H1 (cell line): ENCODE measurements at regions not wholly inside any gene's neighbourhood (a gene's known extent, or its start where the extent isn't known, plus 50 kb on each side); places are given as distances from the start of the nearest gene placed in this dataset.

Source experiments
- CTCF ChIA-PET: fragments of 300-600 bp; sonication (Branson Sonifier 250); formaldehyde crosslinking; loops from one replicate; lab custom pipeline; 2021; ENCODE audit not compliant: partially characterized antibody; lab: Charles Lee
- POLR2A ChIA-PET: fragments of 300-600 bp; sonication (Branson Sonifier 250); formaldehyde crosslinking; loops from one replicate; lab custom pipeline; 2021; ENCODE audit warnings: inconsistent platforms; ENCODE audit not compliant: partially characterized antibody; lab: Charles Lee
- DNase-seq, 2 experiments: peaks; one replicate each; pipeline versions ENCODE4 v3.0.0 to v3.0.0-alpha.2; 2010 to 2022; ENCODE audit warnings: low spot score in 2 of 2, low read depth in 1 of 2, mixed read lengths in 1 of 2
- FAIRE-seq: peaks from 2 replicates; lab custom pipeline; 2011; peaks lifted over from hg19 to GRCh38; lab: Jason Lieb, UNC
- H2AFZ ChIP-seq: 2 replicates; pipeline ENCODE4 v1.8.1; 2012; ENCODE audit warnings: low read length, inconsistent platforms
- H2AK5ac ChIP-seq: 2 replicates; pipeline ENCODE4 v1.6.1; 2013; ENCODE audit warnings: low read depth, low read length
- H2BK120ac ChIP-seq: replicated peaks from 2 replicates; pipeline ENCODE3; 2013; ENCODE audit warnings: low read depth, low read length, inconsistent platforms
- H2BK12ac ChIP-seq: 2 replicates; pipeline ENCODE4 v1.6.1; 2013; ENCODE audit warnings: low read depth, low read length
- H2BK15ac ChIP-seq: 2 replicates; pipeline ENCODE4 v1.6.1; 2013; ENCODE audit warnings: low read length
- H2BK20ac ChIP-seq: 2 replicates; pipeline ENCODE4 v1.6.1; 2013; ENCODE audit warnings: low read length
- H2BK5ac ChIP-seq: 2 replicates; pipeline ENCODE4 v1.6.1; 2013; ENCODE audit warnings: low read depth, low read length
- H3K14ac ChIP-seq: 2 replicates; pipeline ENCODE4 v1.6.1; 2013; ENCODE audit warnings: inconsistent platforms; ENCODE audit not compliant: insufficient read length
- H3K18ac ChIP-seq: 2 replicates; pipeline ENCODE4 v1.6.1; 2013; ENCODE audit warnings: low read length; ENCODE audit errors: extremely low read depth
- H3K23ac ChIP-seq: 2 replicates; pipeline ENCODE4 v1.6.1; 2013; ENCODE audit warnings: inconsistent platforms; ENCODE audit not compliant: insufficient read length
- H3K23me2 ChIP-seq: 2 replicates; pipeline ENCODE4 v1.6.1; 2013; ENCODE audit warnings: low read depth, low read length
- H3K27ac ChIP-seq: 2 replicates; pipeline ENCODE4 v1.6.1; 2011; ENCODE audit warnings: low read depth, low read length, inconsistent platforms
- H3K27me3 ChIP-seq, 4 experiments: replicated peaks in 1 of 4; 1 replicate in 1 of 4; 2 replicates in 3 of 4; pipeline versions ENCODE4 v1.6.1 to v1.8.1; 2011 to 2013; ENCODE audit warnings: low read length in 3 of 4, mild to moderate bottlenecking in 3 of 4, inconsistent platforms in 2 of 4, mixed read lengths in 2 of 4, moderate library complexity in 1 of 4; ENCODE audit not compliant: control insufficient read depth in 3 of 4, insufficient read depth in 3 of 4; ENCODE audit errors: extremely low read depth in 1 of 4
- H3K36me3 ChIP-seq, 4 experiments: 2 replicates each; pipeline versions ENCODE4 v1.6.1 to v1.8.1; 2011 to 2013; ENCODE audit warnings: mild to moderate bottlenecking in 4 of 4, low read length in 3 of 4, moderate library complexity in 2 of 4, control low read depth in 1 of 4, inconsistent platforms in 1 of 4; ENCODE audit not compliant: insufficient read depth in 4 of 4, control insufficient read depth in 2 of 4
- H3K4ac ChIP-seq: replicated peaks from 2 replicates; pipeline ENCODE3; 2013; ENCODE audit warnings: low read length, low read depth, mixed read lengths, inconsistent platforms; ENCODE audit not compliant: insufficient read length
- H3K4me1 ChIP-seq, 4 experiments: replicated peaks in 1 of 4; 1 replicate in 1 of 4; 2 replicates in 3 of 4; pipeline versions ENCODE4 v1.6.1 to v1.8.1; 2011 to 2013; ENCODE audit warnings: low read length in 3 of 4, inconsistent platforms in 2 of 4, mixed read lengths in 1 of 4; ENCODE audit not compliant: insufficient read depth in 4 of 4, control insufficient read depth in 3 of 4
- H3K4me2 ChIP-seq, 2 experiments: 2 replicates each; pipeline versions ENCODE4 v1.6.1 to v1.8.1; 2011 to 2013; ENCODE audit warnings: low read depth in 2 of 2, low read length in 2 of 2, control low read depth in 1 of 2, inconsistent platforms in 1 of 2, mild to moderate bottlenecking in 1 of 2; ENCODE audit not compliant: insufficient read depth in 1 of 2
- H3K4me3 ChIP-seq, 4 experiments: fragments of 200-600, 300-600 bp in 1 of 4; sonication (generic), shearing (Covaris generic), sonication (Bioruptor Twin) in 1 of 4; 2 replicates each; pipeline versions ENCODE4 v1.5.1 to v1.8.1; 2011 to 2016; ENCODE audit warnings: low read length in 4 of 4, low read depth in 3 of 4, control low read depth in 2 of 4, inconsistent platforms in 2 of 4, mild to moderate bottlenecking in 2 of 4, mixed read lengths in 1 of 4, moderate library complexity in 1 of 4; ENCODE audit not compliant: insufficient read depth in 2 of 4; ENCODE audit errors: extremely low read depth in 1 of 4
- H3K56ac ChIP-seq: replicated peaks from 2 replicates; pipeline ENCODE3; 2013; ENCODE audit warnings: low read depth, mild to moderate bottlenecking, mixed read lengths, low read length, inconsistent platforms; ENCODE audit not compliant: insufficient read length
- H3K79me1 ChIP-seq: 2 replicates; pipeline ENCODE4 v1.6.1; 2013; ENCODE audit warnings: low read depth, low read length, control low read depth
- H3K79me2 ChIP-seq, 2 experiments: 2 replicates each; pipeline versions ENCODE4 v1.6.1 to v1.8.1; 2012 to 2013; ENCODE audit warnings: low read length in 2 of 2, mild to moderate bottlenecking in 2 of 2, inconsistent platforms in 1 of 2; ENCODE audit not compliant: insufficient read depth in 2 of 2, control insufficient read depth in 1 of 2
- H3K9ac ChIP-seq, 4 experiments: replicated peaks in 1 of 4; 1 replicate in 1 of 4; 2 replicates in 3 of 4; pipeline versions ENCODE4 v1.6.1 to v1.8.1; 2011 to 2013; ENCODE audit warnings: low read depth in 3 of 4, low read length in 3 of 4, control low read depth in 2 of 4, mild to moderate bottlenecking in 2 of 4, moderate library complexity in 2 of 4, inconsistent platforms in 1 of 4; ENCODE audit errors: extremely low read depth in 1 of 4
- H3K9me3 ChIP-seq, 2 experiments: 2 replicates each; pipeline versions ENCODE4 v1.6.1 to v1.8.1; 2012 to 2013; ENCODE audit warnings: mild to moderate bottlenecking in 2 of 2, moderate library complexity in 2 of 2, control low read depth in 1 of 2, inconsistent platforms in 1 of 2, low read depth in 1 of 2, low read length in 1 of 2, mixed read lengths in 1 of 2; ENCODE audit not compliant: insufficient read depth in 2 of 2
- H4K20me1 ChIP-seq, 2 experiments: replicated peaks in 1 of 2; 2 replicates each; pipeline versions ENCODE3 to v1.8.1; 2011 to 2013; ENCODE audit warnings: inconsistent platforms in 2 of 2, low read length in 2 of 2, mild to moderate bottlenecking in 1 of 2; ENCODE audit not compliant: insufficient read depth in 2 of 2, control insufficient read depth in 1 of 2
- H4K5ac ChIP-seq: 2 replicates; pipeline ENCODE4 v1.6.1; 2013; ENCODE audit warnings: low read length, low read depth, mixed read lengths, inconsistent platforms; ENCODE audit not compliant: insufficient read length
- H4K8ac ChIP-seq: 2 replicates; pipeline ENCODE4 v1.8.0; 2013; ENCODE audit warnings: mild to moderate bottlenecking, moderate library complexity, low read length, inconsistent platforms; ENCODE audit not compliant: insufficient read depth; ENCODE audit errors: extremely low read depth
- H4K91ac ChIP-seq: replicated peaks from 2 replicates; pipeline ENCODE3; 2013; ENCODE audit warnings: low read length, mixed read lengths, inconsistent platforms; ENCODE audit not compliant: insufficient read length
- ASH2L ChIP-seq: fragments of 200-600, 300-600 bp; sonication (generic); IDR thresholded peaks from one replicate; pipeline ENCODE4 v1.7.1; 2017; ENCODE audit warnings: low read length
- BCL11A ChIP-seq, 2 experiments: IDR thresholded peaks; one replicate each; pipeline ENCODE4 v1.6.1; 2011; ENCODE audit warnings: low read depth in 2 of 2, low read length in 2 of 2, mild to moderate bottlenecking in 2 of 2
- CREB1 ChIP-seq: IDR thresholded peaks from 2 replicates; pipeline ENCODE4 v1.6.1; 2012; ENCODE audit warnings: inconsistent platforms
- CTBP2 ChIP-seq: IDR thresholded peaks from 2 replicates; pipeline ENCODE4 v1.7.0; 2011; ENCODE audit warnings: borderline replicate concordance, mild to moderate bottlenecking, moderate library complexity, mixed read lengths, low read length; ENCODE audit not compliant: insufficient read depth, insufficient read length
- CTCF ChIP-seq, 3 experiments: IDR thresholded peaks; 1 replicate in 2 of 3; 2 replicates in 1 of 3; pipeline versions ENCODE4 v1.5.1 to v1.6.1; 2011; ENCODE audit warnings: low read length in 3 of 3, mild to moderate bottlenecking in 3 of 3, inconsistent platforms in 2 of 3, low read depth in 1 of 3, moderate library complexity in 1 of 3; ENCODE audit not compliant: insufficient read depth in 1 of 3; ENCODE audit errors: control extremely low read depth in 1 of 3
- EGR1 ChIP-seq: IDR thresholded peaks from 2 replicates; pipeline ENCODE4 v1.6.1; 2011; ENCODE audit warnings: low read depth, low read length, borderline replicate concordance
- HDAC6 ChIP-seq: IDR thresholded peaks from one replicate; pipeline ENCODE4 v1.7.1; 2012; ENCODE audit warnings: low read depth, mild to moderate bottlenecking, inconsistent platforms, low read length, moderate library complexity
- KDM4A ChIP-seq: IDR thresholded peaks from one replicate; pipeline ENCODE4 v1.7.1; 2012; ENCODE audit warnings: low read depth, mild to moderate bottlenecking, moderate library complexity, low read length, inconsistent platforms; ENCODE audit not compliant: severe bottlenecking
- PHF8 ChIP-seq: fragments of 200-600 bp; sonication (generic); conservative IDR thresholded peaks from 2 replicates; pipeline ENCODE4 v1.7.1; 2012; ENCODE audit warnings: low read depth, mild to moderate bottlenecking, inconsistent platforms, low read length, moderate library complexity
- POLR2A ChIP-seq, 2 experiments: IDR thresholded peaks; 1 replicate in 1 of 2; 2 replicates in 1 of 2; pipeline ENCODE4 v1.6.1; 2011; ENCODE audit warnings: low read depth in 2 of 2, low read length in 2 of 2, mild to moderate bottlenecking in 2 of 2; ENCODE audit errors: control extremely low read depth in 1 of 2
- SAP30 ChIP-seq: fragments of 300-600 bp; sonication (generic); IDR thresholded peaks from 2 replicates; pipeline ENCODE4 v1.7.1; 2012; ENCODE audit warnings: low read length, moderate library complexity, mild to moderate bottlenecking, inconsistent platforms; ENCODE audit not compliant: insufficient read depth, insufficient replicate concordance
- SP2 ChIP-seq: IDR thresholded peaks from 2 replicates; pipeline ENCODE4 v1.6.1; 2012; ENCODE audit warnings: mild to moderate bottlenecking, low read length, inconsistent platforms
- SRF ChIP-seq: IDR thresholded peaks from 2 replicates; pipeline ENCODE4 v1.6.1; 2011; ENCODE audit warnings: mild to moderate bottlenecking, low read depth, low read length, moderate library complexity
- SUZ12 ChIP-seq: fragments of 200-600 bp; sonication (generic); IDR thresholded peaks from 2 replicates; pipeline ENCODE4 v1.6.1; 2012; ENCODE audit warnings: mild to moderate bottlenecking, inconsistent platforms, low read length, moderate library complexity, mixed read lengths
- WGBS, 2 experiments: shearing (Covaris generic) in 1 of 2; methylation state at CpG; one replicate each; pipeline versions ENCODE4 v1.1.6 to v1.1.7; 2013 to 2015; ENCODE audit warnings: low lambda C conversion rate in 2 of 2, mixed read lengths in 2 of 2, inconsistent platforms in 1 of 2, low coverage in 1 of 2, missing lambda C conversion rate in 1 of 2; ENCODE audit not compliant: insufficient replicate concordance in 2 of 2, insufficient coverage in 1 of 2, insufficient read length in 1 of 2; ENCODE audit errors: extremely low coverage in 1 of 2, missing lambda C conversion rate in 1 of 2; 5-methylcytosine and 5-hydroxymethylcytosine counted together

GRCh38 chr1:191687721-191688120 is 470.5 kb upstream of the RGS18 start:
- H4K5ac ChIP-seq: no peak overlapping the region
- H3K4me1 ChIP-seq: no peaks in the 10 kb centered on the region
- no peak overlapping the region for H3K4me3 ChIP-seq
- H2AK5ac ChIP-seq: no peak overlapping the region
- WGBS, 2 experiments: 94% methylated on average over 3 of the region's 3 CpGs; no CpG with 5 or more reads in 1 of the 2 experiments
- H3K79me1 ChIP-seq: no peaks in the 10 kb centered on the region
- no peak overlapping the region for H2BK20ac ChIP-seq
- H3K27ac ChIP-seq: no peak overlapping the region
- H3K4ac ChIP-seq: no peak overlapping the region
- ChIA-PET POLR2A (no interaction called here), CTCF (no interaction called here)
- no peak overlapping the region for H3K23ac ChIP-seq
- no peak overlapping the region for H3K56ac ChIP-seq
- no peaks in the 10 kb centered on the region for H3K79me2 ChIP-seq
- no peak overlapping the region for H3K4me2 ChIP-seq
- H2BK15ac ChIP-seq: no peak overlapping the region
- H3K27me3 ChIP-seq: no peaks in the 10 kb centered on the region
- no peaks in the 10 kb centered on the region for H3K9me3 ChIP-seq
- H3K18ac ChIP-seq: no peak overlapping the region
- no peak for FAIRE-seq
- H3K9ac ChIP-seq: no peak overlapping the region
- H2BK120ac ChIP-seq: no peak overlapping the region
- no peaks in the 10 kb centered on the region for H3K23me2 ChIP-seq
- H3K36me3 ChIP-seq: no peaks in the 10 kb centered on the region
- TF ChIP-seq CREB1 (no peak), HDAC6 (no peak), BCL11A (IDR thresholded peaks at IDR 0.05; ENCODE audit: low read depth in 2 of 2, low read length in 2 of 2) (no peak), SUZ12 (no peak), KDM4A (no peak), CTCF (IDR thresholded peaks at IDR 0.05; ENCODE audit: control extremely low read depth in 1 of 3, insufficient read depth in 1 of 3, low read depth in 1 of 3, low read length in 3 of 3) (no peak), SAP30 (no peak), CTBP2 (no peak), PHF8 (no peak), POLR2A (IDR thresholded peaks at IDR 0.05; ENCODE audit: control extremely low read depth in 1 of 2, low read depth in 2 of 2, low read length in 2 of 2) (no peak), SP2 (no peak), EGR1 (no peak), ASH2L (no peak), SRF (no peak)
- TF ChIP-seq, all 59 proteins: peak for 0
- Histone ChIP-seq H2AFZ (no peak overlapping the region), H2BK12ac (no peak overlapping the region), H2BK5ac (no peak overlapping the region), H3K14ac (no peak overlapping the region), H4K91ac (no peak overlapping the region), H4K8ac (no peak overlapping the region), H4K20me1 (no peaks in the 10 kb centered on the region)
- no peak for DNase-seq
